Glutamatergic neuron (in vitro differentiated cells): ENCODE measurements at regions not wholly inside any gene's neighbourhood (a gene's known extent, or its start where the extent isn't known, plus 50 kb on each side); places are given as distances from the start of the nearest gene placed in this dataset.
"Not testable (repeated sequence)": the region's sequence is repeated elsewhere in the genome, so short reads cannot be mapped to it uniquely, and the experiment has no call there.

Source experiments
- DNase-seq: peaks from one replicate; pipeline ENCODE4 v3.0.0; 2022
- H3K27ac Mint-ChIP-seq: one replicate; pipeline ENCODE4 v1.8.0; 2020; ENCODE audit warnings: mild to moderate bottlenecking, mixed read lengths, inconsistent platforms; ENCODE audit not compliant: unreplicated experiment
- H3K27me3 Mint-ChIP-seq: one replicate; pipeline ENCODE4 v1.8.0; 2020; ENCODE audit warnings: mild to moderate bottlenecking, moderate library complexity, mixed read lengths, inconsistent platforms; ENCODE audit not compliant: unreplicated experiment
- H3K36me3 Mint-ChIP-seq: one replicate; pipeline ENCODE4 v1.8.0; 2020; ENCODE audit warnings: mild to moderate bottlenecking, mixed read lengths, inconsistent platforms; ENCODE audit not compliant: unreplicated experiment
- H3K4me1 Mint-ChIP-seq: one replicate; pipeline ENCODE4 v1.8.0; 2020; ENCODE audit warnings: mild to moderate bottlenecking, low read depth, mixed read lengths, inconsistent platforms; ENCODE audit not compliant: unreplicated experiment
- H3K4me3 Mint-ChIP-seq: one replicate; pipeline ENCODE4 v1.8.0; 2020; ENCODE audit warnings: mild to moderate bottlenecking, mixed read lengths, inconsistent platforms; ENCODE audit not compliant: unreplicated experiment
- H3K9me3 Mint-ChIP-seq: one replicate; pipeline ENCODE4 v1.8.0; 2020; ENCODE audit warnings: mild to moderate bottlenecking, moderate library complexity, mixed read lengths, inconsistent platforms; ENCODE audit not compliant: unreplicated experiment
- CTCF ChIP-seq: fragments of 200-600 bp; sonication (generic); IDR thresholded peaks from one replicate; pipeline ENCODE4 v1.5.0; 2021; ENCODE audit not compliant: partially characterized antibody, unreplicated experiment

- H3K9me3 Mint-ChIP-seq, result peaks cover 6% of the 10 kb centered on the region
- DNase-seq, result no peak
- H3K4me3 Mint-ChIP-seq, result no peak overlapping the region
- H3K36me3 Mint-ChIP-seq, result no peaks in the 10 kb centered on the region
- H3K27me3 Mint-ChIP-seq, result no peaks in the 10 kb centered on the region
- peaks cover 14% of the 10 kb centered on the region for H3K4me1 Mint-ChIP-seq
- H3K27ac Mint-ChIP-seq, result no peak overlapping the region
- no peak for TF ChIP-seq CTCF
These were observed 175.6 kb upstream of the GALNT15 start for GRCh38 chr3:15998911-15999310.

GRCh38 chr3:16004812-16005211, 169.7 kb upstream of the GALNT15 start:
- Mint-ChIP-seq H3K36me3 (no peaks in the 10 kb centered on the region), H3K4me1 (no peaks in the 10 kb centered on the region), H3K27me3 (no peaks in the 10 kb centered on the region), H3K4me3 (no peak overlapping the region), H3K27ac (no peak overlapping the region), H3K9me3 (peaks cover 2% of the 10 kb centered on the region)
- DNase-seq, result no peak
- no peak for TF ChIP-seq CTCF

- Mint-ChIP-seq H3K36me3 (no peaks in the 10 kb centered on the region), H3K27me3 (no peaks in the 10 kb centered on the region), H3K27ac (no peak overlapping the region), H3K9me3 (no peaks in the 10 kb centered on the region), H3K4me1 (peaks cover 2% of the 10 kb centered on the region), H3K4me3 (no peak overlapping the region)
- TF ChIP-seq CTCF, result no peak
- DNase-seq, result no peak
These were observed 163.1 kb upstream of the GALNT15 start for GRCh38 chr3:16011376-16011775.

GRCh38 chr3:16012086-16012485, 162.4 kb upstream of the GALNT15 start:
- Mint-ChIP-seq H3K36me3 (no peaks in the 10 kb centered on the region), H3K4me3 (no peak overlapping the region), H3K27me3 (no peaks in the 10 kb centered on the region), H3K9me3 (peaks cover 3% of the 10 kb centered on the region), H3K27ac (no peak overlapping the region), H3K4me1 (peaks cover 4% of the 10 kb centered on the region)
- TF ChIP-seq CTCF, result no peak
- DNase-seq, result no peak

GRCh38 chr3:16013568-16013967, 160.9 kb upstream of the GALNT15 start:
- Mint-ChIP-seq H3K4me3 (no peak overlapping the region), H3K36me3 (no peaks in the 10 kb centered on the region), H3K9me3 (peaks cover 3% of the 10 kb centered on the region), H3K27me3 (no peaks in the 10 kb centered on the region), H3K27ac (no peak overlapping the region), H3K4me1 (peaks cover 4% of the 10 kb centered on the region)
- no peak for DNase-seq
- no peak for TF ChIP-seq CTCF

GRCh38 chr3:16021801-16022200, 152.7 kb upstream of the GALNT15 start:
- not testable (repeated sequence) for H3K36me3 Mint-ChIP-seq, H3K4me3 Mint-ChIP-seq, H3K27me3 Mint-ChIP-seq, H3K9me3 Mint-ChIP-seq, DNase-seq, H3K4me1 Mint-ChIP-seq, H3K27ac Mint-ChIP-seq

- DNase-seq, H3K27ac Mint-ChIP-seq, H3K4me1 Mint-ChIP-seq, H3K36me3 Mint-ChIP-seq, H3K9me3 Mint-ChIP-seq, H3K4me3 Mint-ChIP-seq, H3K27me3 Mint-ChIP-seq: not testable (repeated sequence)
These were observed 150.6 kb upstream of the GALNT15 start for GRCh38 chr3:16023881-16024280.
